Heart left ventricle (tissue), 16 donors: ENCODE measurements at regions not wholly inside any gene's neighbourhood (a gene's known extent, or its start where the extent isn't known, plus 50 kb on each side); places are given as distances from the start of the nearest gene placed in this dataset.

Source experiments
- ATAC-seq, 4 donors: fragments of 200-7000 bp; cut with Tn5 transposase; one replicate each; pipeline ENCODE4 v1.9.1; 2020 to 2022; ENCODE audit warnings: moderate library complexity in 4 of 4, mild to moderate bottlenecking in 3 of 4, moderate number of reproducible peaks in 1 of 4
- DNase-seq, 5 donors: peaks; one replicate each; pipeline ENCODE4 v3.0.0-alpha.2; 2020
- H3K27ac ChIP-seq, 12 donors: fragments of 200-600 bp; sonication (generic) in 4 of 12; one replicate each; pipeline versions ENCODE4 v1.5.0 to v1.8.0; 2016 to 2022; ENCODE audit warnings: mild to moderate bottlenecking in 2 of 12
- H3K27me3 ChIP-seq, 9 donors: fragments of 200-600 bp; sonication (generic) in 2 of 9; one replicate each; pipeline versions ENCODE4 v1.5.1 to v1.8.0; 2016 to 2022; ENCODE audit warnings: mild to moderate bottlenecking in 3 of 9
- H3K36me3 ChIP-seq, 9 donors: fragments of 200-600 bp; sonication (generic) in 2 of 9; one replicate each; pipeline versions ENCODE4 v1.5.0 to v1.8.0; 2018 to 2022; ENCODE audit warnings: mild to moderate bottlenecking in 2 of 9
- H3K4me1 ChIP-seq, 12 donors: fragments of 200-600 bp; sonication (generic) in 4 of 12; one replicate each; pipeline versions ENCODE4 v1.5.0 to v1.8.0; 2016 to 2022; ENCODE audit warnings: mild to moderate bottlenecking in 3 of 12
- H3K4me3 ChIP-seq, 12 donors: fragments of 200-600 bp; sonication (generic) in 4 of 12; one replicate each; pipeline versions ENCODE4 v1.5.0 to v1.8.0; 2017 to 2022; ENCODE audit warnings: mild to moderate bottlenecking in 9 of 12, moderate library complexity in 4 of 12
- H3K9me3 ChIP-seq, 12 donors: fragments of 200-600 bp; sonication (generic) in 4 of 12; one replicate each; pipeline versions ENCODE4 v1.5.0 to v1.8.0; 2016 to 2022; ENCODE audit warnings: mild to moderate bottlenecking in 1 of 12
- CTCF ChIP-seq, 12 donors: fragments of 200-600 bp; sonication (generic) in 4 of 12; IDR thresholded peaks; one replicate each; pipeline versions ENCODE4 v1.5.0 to v1.8.0; 2018 to 2022; ENCODE audit warnings: antibody characterized with exemption in 12 of 12, mild to moderate bottlenecking in 5 of 12
- POLR2A ChIP-seq, 2 donors: fragments of 450-650 bp; IDR thresholded peaks; one replicate each; pipeline ENCODE4 v1.6.1; 2017; ENCODE audit warnings: antibody characterized with exemption in 2 of 2, mild to moderate bottlenecking in 2 of 2, moderate library complexity in 2 of 2
- WGBS, 4 donors: extraction: QIAGEN DNeasy Blood & Tissue Kit in 2 of 4; methylation state at CpG; one replicate each; pipeline versions ENCODE4 v1.1.5 to v1.1.7; 2013 to 2018; 5-methylcytosine and 5-hydroxymethylcytosine counted together
- intact Hi-C, 10 donors: fragments of 100-400 bp; cut with DNase I; formaldehyde crosslinking; loops; one replicate each; pipeline versions ENCODE4 v1.11.1 to v1.14.2; 2022
- donor health status: ischemic (EF 13 %, LVEDD 7.1; RV severe dilation, severe dysfunction).
- donor health status: healthy with polysubstance abuse.
- donor health status: DM: no; HTN: yes; CAD: no.
- donor health status: DM: no; HTN: no; CAD: no.
- donor health status: ischemic (EF 25% LVEDD 6.9; RV normal size, moderate dysfunction).
- donor health status: ischemic (EF 25% LVEDD 5.7; RV mildly dilated, moderate dysfunction).
- donor health status: healthy.
- donor health status: DM: yes; HTN: yes; CAD: no.
- donor health status: ischemic (EF 35%, LVEDD 5.7; RV mildly dilated, moderate dysfunction).
- donor health status: nonischemic (EF 11% LVEDD 7.7; RV severe dilation, severe dysfunction).
- donor health status: DM: yes; HTN: yes; CAD: no.
- donor health status: PGD.
- donor health status: ischemic (EF 29% LVEDD 5.4; RV normal size, mild dysfunction).
- donor health status: nonischemic (EF 23%, LVEDD 6.1; RV moderate dilation, normal function).

- Histone ChIP-seq H3K36me3 (no peaks in the 10 kb centered on the region), H3K4me3 (no peak overlapping the region), H3K4me1 (peaks cover 0 to 13% (median 0%) of the 10 kb centered on the region in 12 donors), H3K27ac (no peak overlapping the region), H3K9me3 (no peaks in the 10 kb centered on the region), H3K27me3 (peaks cover 0 to 10% (median 0%) of the 10 kb centered on the region in 9 donors)
- TF ChIP-seq CTCF (IDR thresholded peaks at IDR 0.05) (peak; percentile 32 to 74 (median 62)), POLR2A (IDR thresholded peaks at IDR 0.05) (no peak)
- intact Hi-C loops, result loop anchor here (5.0 to 10.0 kb wide), 7 partner anchors 301 to 1114 kb away; partner anchors contain the start of gene SSTR1 (in 1 of the 10)
- DNase-seq, result peak in 1 of 5 donors; percentile 10
- peak in 2 of 4 donors; percentile 38 to 47 for ATAC-seq
- 25 to 30% (median 27%) methylated on average over 10 of the region's 10 CpGs for WGBS, 4 donors
These were observed 304.1 kb upstream of the SSTR1 start for GRCh38 chr14:37903343-37904191.

- Histone ChIP-seq H3K27me3 (no peaks in the 10 kb centered on the region), H3K4me1 (no peaks in the 10 kb centered on the region), H3K36me3 (no peaks in the 10 kb centered on the region), H3K27ac (no peak overlapping the region), H3K9me3 (no peaks in the 10 kb centered on the region), H3K4me3 (no peak overlapping the region)
- DNase-seq (no peak), ATAC-seq (no peak)
- TF ChIP-seq CTCF (IDR thresholded peaks at IDR 0.05), result peak in 1 of 12 donors; percentile 6
- no peak for TF ChIP-seq POLR2A (IDR thresholded peaks at IDR 0.05)
- intact Hi-C loops, result no loop called here
- WGBS, 4 donors, result 87 to 90% (median 88%) methylated on average over 2 of the region's 2 CpGs
These were observed 283.1 kb upstream of the SSTR1 start for GRCh38 chr14:37924622-37925021.

GRCh38 chr14:37932008-37932407 lies 275.7 kb upstream of the SSTR1 start:
- H3K4me1 ChIP-seq, result no peaks in the 10 kb centered on the region
- 72 to 77% (median 76%) methylated on average over 6 of the region's 6 CpGs for WGBS, 4 donors
- no peaks in the 10 kb centered on the region for H3K36me3 ChIP-seq
- intact Hi-C loops, result no loop called here
- no peak overlapping the region for H3K4me3 ChIP-seq
- peaks cover 0 to 6% (median 0%) of the 10 kb centered on the region in 12 donors for H3K9me3 ChIP-seq
- H3K27me3 ChIP-seq, result no peaks in the 10 kb centered on the region
- TF ChIP-seq POLR2A (IDR thresholded peaks at IDR 0.05) (no peak), CTCF (IDR thresholded peaks at IDR 0.05) (no peak)
- ATAC-seq, result no peak
- H3K27ac ChIP-seq, result no peak overlapping the region
- no peak for DNase-seq

GRCh38 chr14:37932481-37932880 lies 275.2 kb upstream of the SSTR1 start:
- intact Hi-C loops, result no loop called here
- no peak for DNase-seq
- Histone ChIP-seq H3K27ac (no peak overlapping the region), H3K9me3 (peaks cover 0 to 6% (median 0%) of the 10 kb centered on the region in 12 donors), H3K4me3 (no peak overlapping the region), H3K36me3 (no peaks in the 10 kb centered on the region), H3K4me1 (no peaks in the 10 kb centered on the region), H3K27me3 (no peaks in the 10 kb centered on the region)
- TF ChIP-seq POLR2A (IDR thresholded peaks at IDR 0.05), result no peak
- TF ChIP-seq CTCF (IDR thresholded peaks at IDR 0.05), result no peak
- WGBS, 4 donors, result 71 to 81% (median 76%) methylated on average over 5 of the region's 5 CpGs
- no peak for ATAC-seq
